ENCODE measurements at regions not wholly inside any gene's neighbourhood (a gene's known extent, or its start where the extent isn't known, plus 50 kb on each side); places are given as distances from the start of the nearest gene placed in this dataset.

DNA sequence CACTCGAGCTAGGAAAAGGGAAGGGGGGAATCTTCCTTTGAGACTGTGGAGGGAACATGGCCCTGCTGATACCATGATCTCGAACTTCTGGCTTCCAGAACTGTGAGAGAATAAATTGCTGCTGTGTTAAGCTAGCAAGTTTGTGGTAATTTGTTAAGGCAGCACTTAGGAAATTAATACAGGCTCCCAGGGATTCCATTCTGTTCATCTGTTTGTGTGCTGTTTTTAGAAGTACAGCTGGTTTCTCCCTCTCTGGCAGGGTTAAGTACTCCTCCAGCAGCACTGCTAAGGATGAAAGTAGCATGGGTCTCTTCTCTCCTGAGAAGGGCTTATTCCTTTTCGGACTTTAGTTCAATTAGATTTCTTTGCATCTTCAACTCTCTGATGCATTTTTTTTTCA is 268.3 kb downstream of the HHIPL2 start:
- Mint-ChIP-seq H3K9me3 (no peaks in the 10 kb centered on the region), H3K4me3 (no peak overlapping the region), H3K27me3 (peaks cover 3% of the 10 kb centered on the region), H3K27ac (no peak overlapping the region), H3K36me3 (ENCODE audit: low read depth) (no peaks in the 10 kb centered on the region), H3K4me1 (no peaks in the 10 kb centered on the region)
- TF ChIP-seq, protein P1, sequence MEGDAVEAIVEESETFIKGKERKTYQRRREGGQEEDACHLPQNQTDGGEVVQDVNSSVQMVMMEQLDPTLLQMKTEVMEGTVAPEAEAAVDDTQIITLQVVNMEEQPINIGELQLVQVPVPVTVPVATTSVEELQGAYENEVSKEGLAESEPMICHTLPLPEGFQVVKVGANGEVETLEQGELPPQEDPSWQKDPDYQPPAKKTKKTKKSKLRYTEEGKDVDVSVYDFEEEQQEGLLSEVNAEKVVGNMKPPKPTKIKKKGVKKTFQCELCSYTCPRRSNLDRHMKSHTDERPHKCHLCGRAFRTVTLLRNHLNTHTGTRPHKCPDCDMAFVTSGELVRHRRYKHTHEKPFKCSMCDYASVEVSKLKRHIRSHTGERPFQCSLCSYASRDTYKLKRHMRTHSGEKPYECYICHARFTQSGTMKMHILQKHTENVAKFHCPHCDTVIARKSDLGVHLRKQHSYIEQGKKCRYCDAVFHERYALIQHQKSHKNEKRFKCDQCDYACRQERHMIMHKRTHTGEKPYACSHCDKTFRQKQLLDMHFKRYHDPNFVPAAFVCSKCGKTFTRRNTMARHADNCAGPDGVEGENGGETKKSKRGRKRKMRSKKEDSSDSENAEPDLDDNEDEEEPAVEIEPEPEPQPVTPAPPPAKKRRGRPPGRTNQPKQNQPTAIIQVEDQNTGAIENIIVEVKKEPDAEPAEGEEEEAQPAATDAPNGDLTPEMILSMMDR (IDR thresholded peaks at IDR 0.05): no peak
- no peak for ATAC-seq (ENCODE audit: low read depth)
- intact Hi-C loops (cut with micrococcal nuclease): no loop called here
- ChIA-PET CTCF (no interaction called here), POLR2A (no interaction called here)
- DNase-seq: no peak

DNA sequence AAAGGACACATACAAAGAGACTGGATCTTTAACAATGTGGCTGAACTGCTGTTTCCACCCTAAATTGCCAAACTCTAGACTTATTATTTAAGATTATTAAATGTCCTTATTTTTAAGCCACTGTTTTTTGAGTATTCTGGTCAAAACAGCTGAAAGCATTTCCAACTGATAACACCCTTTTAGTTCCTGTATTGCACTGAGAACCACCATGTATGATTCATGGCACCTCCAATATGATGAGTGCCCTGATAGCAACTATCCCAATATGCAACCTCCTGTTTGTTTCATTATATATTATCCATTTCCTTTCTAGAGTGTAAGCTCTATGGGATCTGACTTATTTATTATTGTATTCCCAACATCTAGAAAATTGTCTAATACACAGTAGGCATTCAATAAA is 269.4 kb downstream of the HHIPL2 start:
- CTCF ChIA-PET: no interaction called here
- ATAC-seq (ENCODE audit: low read depth): no peak
- POLR2A ChIA-PET: no interaction called here
- TF ChIP-seq, protein P1 (IDR thresholded peaks at IDR 0.05): no peak
- Mint-ChIP-seq H3K4me3 (no peak overlapping the region), H3K36me3 (ENCODE audit: low read depth) (no peaks in the 10 kb centered on the region), H3K27ac (no peak overlapping the region), H3K9me3 (no peaks in the 10 kb centered on the region), H3K27me3 (peaks cover 3% of the 10 kb centered on the region), H3K4me1 (no peaks in the 10 kb centered on the region)
- no peak for DNase-seq
- intact Hi-C loops (cut with micrococcal nuclease): no loop called here

DNA sequence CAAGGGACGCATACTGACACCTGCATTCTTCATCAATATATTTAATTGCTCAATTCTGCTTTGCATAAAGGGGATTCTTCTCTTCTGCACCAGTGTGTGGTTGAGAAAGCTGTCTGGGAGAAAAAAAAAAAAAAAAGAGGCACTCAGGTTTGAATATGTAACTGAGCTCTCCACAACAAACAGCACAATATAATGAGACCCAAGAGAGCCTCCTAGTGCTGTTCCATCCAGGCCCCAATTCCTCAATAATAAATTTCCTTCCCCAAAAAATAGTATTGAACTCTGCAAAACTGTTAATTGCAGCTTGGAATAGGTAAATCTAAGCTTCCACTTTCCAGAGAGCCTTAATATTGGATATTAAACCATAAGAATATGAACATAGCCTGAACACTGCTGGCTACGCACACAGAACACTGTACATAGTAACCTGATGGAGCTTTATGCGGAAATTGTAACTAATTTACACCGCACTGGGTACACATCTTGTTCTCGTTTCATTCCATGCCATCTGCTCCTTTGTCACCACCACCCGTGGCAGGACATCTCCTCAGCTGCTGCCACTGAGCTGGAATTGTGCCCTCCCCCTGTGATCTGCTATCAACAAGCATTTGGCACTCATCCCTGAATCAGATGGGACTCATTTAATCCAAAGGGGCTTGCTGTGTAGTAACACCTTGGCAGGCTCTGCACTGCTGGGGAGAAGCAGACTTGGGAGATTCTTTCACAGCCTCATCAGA is 272.0 kb downstream of the HHIPL2 start:
- Mint-ChIP-seq H3K4me1 (no peaks in the 10 kb centered on the region), H3K36me3 (ENCODE audit: low read depth) (no peaks in the 10 kb centered on the region), H3K9me3 (no peaks in the 10 kb centered on the region), H3K4me3 (no peak overlapping the region), H3K27ac (no peak overlapping the region), H3K27me3 (peaks cover 3% of the 10 kb centered on the region)
- DNase-seq: no peak
- POLR2A ChIA-PET: no interaction called here
- TF ChIP-seq, protein P1 (IDR thresholded peaks at IDR 0.05): no peak
- ATAC-seq (ENCODE audit: low read depth): no peak
- CTCF ChIA-PET: no interaction called here
- intact Hi-C loops (cut with micrococcal nuclease): no loop called here

DNA sequence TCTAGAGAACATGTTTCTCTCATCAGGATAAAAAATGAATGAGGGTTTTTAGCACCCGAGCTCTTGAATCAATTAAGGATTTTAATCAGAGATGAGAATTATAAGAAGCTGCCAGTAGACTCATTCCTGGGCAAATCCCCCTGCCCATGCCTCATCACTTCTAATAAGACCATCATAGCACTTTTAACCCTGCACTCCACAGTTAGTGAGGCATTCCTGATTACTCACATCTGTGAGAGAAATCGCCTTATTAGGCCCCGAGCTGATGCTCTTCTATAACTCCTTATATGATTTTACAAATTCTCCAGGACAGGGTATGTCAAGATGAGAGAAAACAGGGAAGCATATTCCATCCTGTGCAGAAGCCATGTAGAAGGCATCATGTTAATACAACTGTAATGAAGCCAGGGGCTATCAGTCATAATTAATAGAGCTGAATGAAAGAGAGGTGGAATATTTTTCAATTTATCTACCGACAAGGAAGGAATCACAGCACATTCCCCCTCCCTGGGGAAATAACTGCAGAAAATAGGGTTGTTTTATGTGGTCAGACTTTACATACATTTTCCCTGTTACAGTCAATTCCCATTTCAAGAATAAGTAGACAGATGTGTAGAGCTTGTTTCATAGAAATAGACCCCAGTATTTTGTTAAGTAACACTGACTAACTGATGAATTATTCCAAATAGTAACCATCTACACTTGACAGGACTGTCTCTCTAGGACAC is 272.7 kb downstream of the HHIPL2 start:
- TF ChIP-seq, protein P1 (IDR thresholded peaks at IDR 0.05): no peak
- H3K4me1 Mint-ChIP-seq: no peaks in the 10 kb centered on the region
- H3K9me3 Mint-ChIP-seq: no peaks in the 10 kb centered on the region
- no peaks in the 10 kb centered on the region for H3K36me3 Mint-ChIP-seq (ENCODE audit: low read depth)
- H3K27ac Mint-ChIP-seq: no peak overlapping the region
- no peak overlapping the region for H3K4me3 Mint-ChIP-seq
- ChIA-PET CTCF (no interaction called here), POLR2A (no interaction called here)
- H3K27me3 Mint-ChIP-seq: peaks cover 3% of the 10 kb centered on the region
- DNase-seq (no peak), ATAC-seq (ENCODE audit: low read depth) (no peak)
- intact Hi-C loops (cut with micrococcal nuclease): no loop called here

DNA sequence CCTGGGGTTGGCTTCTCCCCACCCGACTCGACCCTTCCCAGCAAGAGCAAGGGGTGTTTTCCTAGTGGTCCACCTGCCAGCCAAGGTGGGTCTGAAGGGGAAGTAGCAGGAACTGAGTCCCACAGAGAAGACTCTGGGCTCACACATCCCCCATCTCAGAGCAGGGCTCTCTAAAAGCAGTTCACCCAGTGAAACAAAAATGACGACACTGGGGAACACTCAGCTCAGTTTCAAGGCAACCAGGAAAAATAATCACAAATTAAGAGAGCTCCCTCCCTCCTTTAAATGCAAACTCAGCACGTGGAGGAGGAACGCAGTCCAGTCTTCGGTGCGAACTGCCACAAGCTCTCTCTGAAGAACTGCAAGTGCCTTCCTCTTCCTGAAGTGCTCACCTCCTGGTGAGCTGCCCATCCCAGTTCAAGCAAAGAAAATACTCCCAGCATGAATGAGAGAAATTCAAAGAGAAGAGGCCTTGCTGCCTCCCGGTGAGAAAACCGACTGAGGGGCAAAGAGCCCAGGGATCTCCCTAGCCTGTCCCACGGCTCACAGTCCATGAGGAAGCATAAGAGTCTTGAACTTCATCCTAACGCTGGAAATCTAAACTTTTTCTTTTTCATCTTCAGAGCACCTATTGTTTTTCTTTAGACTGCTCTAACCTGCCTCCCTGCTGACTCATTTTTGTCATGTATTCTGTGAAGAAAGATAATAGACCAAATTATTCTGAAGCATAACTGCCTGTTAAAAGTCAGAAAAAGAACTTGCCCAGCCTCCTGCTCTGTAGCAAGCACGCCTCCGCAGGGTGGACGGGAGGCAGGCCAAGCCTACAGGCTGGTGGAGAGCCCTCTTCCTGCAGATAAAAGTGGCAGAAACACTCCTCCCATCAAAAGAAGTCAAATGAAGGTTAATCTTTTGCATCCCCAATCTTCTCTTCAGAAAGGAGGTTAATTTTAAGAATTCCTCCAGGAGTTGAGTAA is 281.4 kb downstream of the HHIPL2 start:
- no peak overlapping the region for H3K4me3 Mint-ChIP-seq
- H3K27ac Mint-ChIP-seq: no peak overlapping the region
- no peaks in the 10 kb centered on the region for H3K4me1 Mint-ChIP-seq
- no peaks in the 10 kb centered on the region for H3K9me3 Mint-ChIP-seq
- H3K36me3 Mint-ChIP-seq (ENCODE audit: low read depth): no peaks in the 10 kb centered on the region
- ChIA-PET POLR2A (no interaction called here), CTCF (no interaction called here)
- TF ChIP-seq, protein P1 (IDR thresholded peaks at IDR 0.05): no peak
- intact Hi-C loops (cut with micrococcal nuclease): no loop called here
- DNase-seq (no peak), ATAC-seq (ENCODE audit: low read depth) (no peak)
- H3K27me3 Mint-ChIP-seq: peaks cover 8% of the 10 kb centered on the region
